ENCODE measurements at regions not wholly inside any gene's neighbourhood (a gene's known extent, or its start where the extent isn't known, plus 50 kb on each side); places are given as distances from the start of the nearest gene placed in this dataset.
A peak's percentile ranks its signal among the peaks of the same experiment; 100 is the strongest.
"Not testable (repeated sequence)": the region's sequence is repeated elsewhere in the genome, so short reads cannot be mapped to it uniquely, and the experiment has no call there.

DNA sequence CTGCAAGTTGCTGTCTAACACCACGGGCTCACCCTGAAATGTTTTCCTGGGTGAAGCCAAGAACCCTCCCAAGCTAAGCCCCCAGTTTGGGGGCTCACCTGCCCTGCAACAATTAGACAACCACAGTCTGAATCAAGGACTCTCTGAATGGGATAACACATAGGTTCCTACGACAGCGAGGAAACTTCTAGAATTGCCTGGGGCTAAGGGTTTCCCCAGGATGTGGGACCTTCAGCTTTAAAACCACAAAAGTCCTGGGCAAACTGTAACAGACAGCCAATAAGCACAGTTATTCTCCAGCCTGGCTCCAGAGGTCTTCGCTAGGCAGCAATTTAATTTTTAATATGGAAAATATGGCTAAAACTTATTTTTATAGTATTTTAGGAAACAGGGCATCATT, 162.6 kb downstream of the PRKX start:
- no peak for DNase-seq

DNA sequence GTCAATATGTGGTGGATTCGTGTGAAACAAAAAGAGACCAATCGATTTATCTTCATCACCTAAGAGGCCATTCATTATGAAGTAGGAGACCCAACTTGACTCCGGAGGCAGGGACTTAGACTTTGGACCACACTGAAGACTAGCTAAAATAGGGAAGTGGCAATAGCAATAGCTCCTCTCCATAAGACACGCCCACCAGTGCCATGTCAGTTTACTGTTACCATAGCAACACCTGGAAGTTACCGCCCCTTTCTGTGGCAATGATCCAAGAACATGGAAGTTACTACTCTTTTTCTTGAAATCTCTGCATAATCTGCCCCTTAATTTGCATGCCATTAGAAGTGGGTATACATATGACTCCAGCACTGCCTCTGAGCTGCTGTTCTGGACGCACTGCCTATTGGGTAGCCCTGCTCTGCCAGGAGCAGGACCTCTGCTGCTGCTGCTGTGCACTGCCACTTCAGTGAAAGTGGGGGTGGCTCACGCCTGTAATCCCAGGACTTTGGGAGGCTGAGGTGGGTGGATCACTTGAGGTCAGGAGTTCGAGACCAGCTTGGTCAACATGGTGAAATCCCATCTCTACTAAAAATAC, 163.2 kb downstream of the PRKX start:
- DNase-seq = no peak

DNA sequence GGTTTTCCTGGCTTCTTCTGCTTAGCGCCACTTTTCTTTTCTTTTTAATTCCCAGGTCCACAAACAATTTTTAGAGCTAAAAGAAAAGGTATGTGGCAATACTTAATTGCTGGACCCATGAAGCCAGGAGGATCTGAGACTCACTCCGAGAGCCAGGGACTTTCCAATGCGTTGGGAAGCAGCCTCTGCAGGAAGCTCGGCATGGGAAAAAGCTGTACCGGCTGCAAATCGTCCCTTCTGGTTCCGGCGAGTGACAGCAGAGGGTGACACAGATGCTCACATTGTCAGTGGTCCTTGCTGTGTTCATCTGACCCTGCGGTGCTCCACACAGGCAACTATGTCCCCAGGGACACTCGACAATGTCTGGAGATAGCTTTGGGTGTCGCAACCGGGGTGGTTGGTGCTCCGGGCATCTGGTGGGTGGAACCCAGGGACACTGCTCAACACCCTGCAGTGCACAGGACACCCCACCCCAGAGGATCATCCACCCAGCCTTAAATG, 164.0 kb downstream of the PRKX start:
- no peak for DNase-seq

DNA sequence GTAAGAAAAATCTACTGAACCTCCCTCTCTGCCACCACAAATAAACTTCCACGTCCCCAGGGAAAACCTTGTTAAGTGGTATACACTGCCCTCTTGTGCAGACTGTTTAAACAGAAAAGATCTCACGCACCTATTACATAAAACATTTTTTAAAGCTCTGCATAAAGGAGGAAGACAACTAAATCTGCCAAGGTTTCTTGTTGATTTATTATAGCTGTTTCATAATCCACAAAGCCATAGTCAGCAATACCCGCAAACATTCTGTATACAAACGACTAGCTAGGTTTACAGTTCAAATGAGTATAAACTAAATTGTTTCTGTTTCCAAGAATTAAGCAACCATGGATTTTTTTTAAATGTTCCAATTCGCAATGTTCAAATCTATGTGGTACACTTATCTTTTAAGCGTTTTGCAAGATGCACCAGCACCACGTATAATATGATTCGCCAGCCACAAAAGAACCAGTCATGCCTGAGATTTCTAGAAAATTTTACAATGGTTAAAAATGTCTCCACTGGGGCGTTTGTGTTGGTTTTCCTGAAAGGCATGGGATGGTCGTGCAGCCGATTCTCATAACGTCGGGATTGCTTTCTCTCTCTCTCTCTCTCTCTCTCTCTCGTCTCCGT, 164.6 kb downstream of the PRKX start:
- DNase-seq = peak in 1 of 2 experiments; percentile 0

DNA sequence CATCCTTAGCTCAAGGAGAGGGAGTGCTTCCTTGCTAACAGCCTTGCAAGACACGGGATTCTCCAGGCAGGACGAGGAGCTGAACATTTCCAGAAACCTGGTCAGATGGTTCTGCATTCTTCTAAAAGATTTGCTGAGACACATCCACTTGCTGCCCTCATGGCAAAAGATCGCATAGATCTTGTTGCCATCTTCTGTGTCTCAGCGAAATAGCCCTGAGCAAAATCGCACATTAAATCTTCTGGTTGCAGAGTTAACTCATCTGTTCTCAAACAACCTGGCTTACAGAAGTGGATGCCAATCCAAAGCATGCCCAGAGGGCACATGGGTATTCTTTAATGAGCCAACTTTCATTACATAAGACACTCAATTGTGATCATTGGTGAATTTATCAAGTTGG, 167.5 kb downstream of the PRKX start:
- no peak for DNase-seq

DNA sequence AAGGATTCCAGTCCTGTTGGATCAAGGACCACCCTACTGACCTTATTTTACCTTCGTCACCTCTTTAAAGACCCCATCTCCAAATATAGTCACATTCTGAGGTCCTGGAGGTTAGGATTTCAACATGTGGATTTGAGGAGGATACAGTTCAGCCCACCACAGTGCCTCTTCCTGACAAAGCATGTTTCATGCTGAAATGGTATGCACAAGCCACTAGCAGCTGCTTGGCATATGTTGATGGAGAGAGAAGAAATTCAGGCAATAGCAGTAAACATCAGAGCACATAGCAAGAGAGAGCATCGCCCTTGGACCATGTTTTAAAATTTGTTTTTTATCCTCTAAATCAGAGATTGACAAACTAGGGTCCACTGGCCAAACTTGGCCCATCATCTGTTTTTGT, 172.1 kb downstream of the PRKX start:
- DNase-seq = no peak

DNA sequence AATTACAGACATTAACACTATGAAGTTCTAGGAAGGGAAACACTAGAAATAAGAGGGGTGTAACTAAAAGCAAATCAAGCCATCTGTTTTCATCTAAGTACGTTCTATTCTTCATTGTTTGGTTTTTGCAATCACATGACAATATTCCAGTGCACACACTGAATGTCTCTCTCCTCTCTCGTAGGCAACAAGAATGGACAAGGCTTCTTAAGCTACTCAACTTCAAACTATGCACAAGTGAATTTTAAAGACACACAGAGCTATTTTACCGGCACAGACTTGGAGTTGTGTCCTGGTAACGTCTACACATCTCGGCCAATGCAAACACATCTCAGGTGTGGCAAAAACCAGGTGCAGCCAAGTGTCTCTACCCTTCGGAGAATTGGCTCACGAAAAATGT, 173.3 kb downstream of the PRKX start:
- DNase-seq = no peak

DNA sequence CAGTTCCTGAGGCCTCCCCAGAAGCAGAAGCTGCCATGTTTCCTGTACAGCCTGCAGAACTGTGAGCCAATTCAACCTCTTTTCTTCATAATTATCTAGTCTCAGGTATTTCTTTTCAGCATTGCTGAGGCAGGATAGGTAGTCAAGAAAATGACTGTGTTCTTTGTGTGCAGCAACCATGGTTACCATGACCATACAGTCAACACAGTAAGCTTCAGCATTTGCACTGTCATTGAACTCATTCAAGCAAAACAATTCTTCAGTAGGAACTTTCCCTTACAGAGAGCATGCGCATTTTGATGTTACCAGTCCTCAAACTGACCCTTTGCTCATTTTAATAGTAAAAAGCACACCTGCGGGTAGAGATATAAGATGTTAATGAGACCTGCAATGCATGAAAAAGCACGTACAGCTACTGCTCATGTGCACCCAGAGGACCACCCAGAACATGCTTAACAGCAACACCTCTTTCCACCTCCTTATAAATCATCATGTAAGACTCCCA, 180.8 kb downstream of the PRKX start:
- no peak for DNase-seq

DNA sequence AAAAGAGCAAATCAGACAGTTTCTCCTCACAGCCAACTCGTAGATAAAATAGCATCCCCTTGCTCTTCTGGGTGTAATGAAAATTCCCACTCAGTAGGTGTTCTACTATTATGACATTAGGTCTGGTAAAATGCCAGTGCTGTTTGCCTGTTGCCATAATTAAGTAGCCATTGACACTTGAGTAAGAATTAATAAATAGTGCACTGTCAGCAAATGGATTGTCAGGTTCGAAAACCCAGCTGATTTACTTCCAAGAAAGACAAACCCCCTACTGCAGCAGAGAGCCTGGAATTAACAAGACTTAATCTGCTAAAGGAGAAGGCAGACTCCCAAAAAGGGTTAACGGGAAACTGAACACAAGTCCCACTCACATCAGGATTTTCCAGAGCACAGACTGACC, 182.0 kb downstream of the PRKX start:
- not testable (repeated sequence) for DNase-seq

DNA sequence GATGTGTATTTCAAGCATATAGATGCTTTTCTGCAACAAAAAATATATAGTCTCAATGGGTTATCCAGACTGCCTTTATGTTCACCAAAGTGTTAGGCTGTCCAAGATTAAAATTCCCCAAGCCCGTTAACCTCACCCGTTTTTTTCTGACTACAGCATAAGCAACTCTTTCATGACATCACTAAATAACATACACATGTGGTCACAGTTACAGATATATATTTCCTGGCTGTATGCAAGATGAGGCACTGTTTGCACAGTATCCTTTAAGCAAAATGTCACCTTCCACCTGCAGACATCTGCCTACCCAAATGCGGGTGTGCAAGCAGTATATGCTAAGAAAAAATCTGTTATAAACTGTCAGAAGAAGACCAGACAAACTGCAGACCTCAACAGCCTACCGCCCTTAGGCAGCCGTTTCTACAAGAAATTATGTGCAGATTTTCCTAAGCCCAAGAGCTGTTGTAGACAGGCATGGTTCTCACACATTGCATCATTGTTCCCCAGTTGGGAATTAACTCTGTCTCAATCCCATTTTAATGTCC, 183.1 kb upstream of the MXRA5 start:
- DNase-seq = no peak

DNA sequence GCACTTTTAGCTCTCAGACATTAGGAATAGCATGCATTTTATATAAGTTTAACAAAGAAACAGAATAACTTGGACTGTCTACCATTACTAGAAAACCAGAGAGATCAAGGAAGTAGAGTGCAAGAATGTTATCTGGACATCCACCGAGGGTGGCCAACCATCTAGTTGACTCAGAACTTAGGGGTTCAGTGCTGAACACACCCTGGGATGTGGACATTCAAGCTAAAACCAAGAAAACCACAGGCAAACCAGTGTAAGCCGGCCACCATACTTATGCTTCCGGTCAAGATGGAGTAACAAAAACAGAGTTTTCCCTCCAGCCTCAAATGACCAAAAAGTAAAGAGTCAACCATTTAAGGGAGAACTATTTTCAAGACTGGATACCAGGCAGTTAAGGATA, 181.4 kb upstream of the MXRA5 start:
- DNase-seq = no peak

DNA sequence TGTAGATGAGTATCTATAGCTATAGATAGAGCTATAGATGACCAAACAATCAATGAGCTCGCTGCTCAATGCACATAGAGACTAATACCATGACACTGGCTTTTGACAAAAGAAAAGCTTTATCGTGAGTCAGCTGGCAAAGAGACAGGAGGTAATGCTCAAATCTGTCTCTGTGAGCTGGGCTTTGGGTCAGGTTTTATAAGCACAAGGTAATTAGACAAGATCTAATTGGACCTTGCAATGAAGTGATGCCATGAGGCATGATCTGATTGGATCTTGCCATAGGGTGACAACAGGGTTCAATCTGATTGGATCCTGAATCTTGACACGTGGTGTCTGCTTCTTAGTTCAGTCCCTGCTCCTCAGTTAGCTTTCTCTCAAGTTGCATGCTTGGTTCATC, 180.7 kb upstream of the MXRA5 start:
- DNase-seq = no peak

DNA sequence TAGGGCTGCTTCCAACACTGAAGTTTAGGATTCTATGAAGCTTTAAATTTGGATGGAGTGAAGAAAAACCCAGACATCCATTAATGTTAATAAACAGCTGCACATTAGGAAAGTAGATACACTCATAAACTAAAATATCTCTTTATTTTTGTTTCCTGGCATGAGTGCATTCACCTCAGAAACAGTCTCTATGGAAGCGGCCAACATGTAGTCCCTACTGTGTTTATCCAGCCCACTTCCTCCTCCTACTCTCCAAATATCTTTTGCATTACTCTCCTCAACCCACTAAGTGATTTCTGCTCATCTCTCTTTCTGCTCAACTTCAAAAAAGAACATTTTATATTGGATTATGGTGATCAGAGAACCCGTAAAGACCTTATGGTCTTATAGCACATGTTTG, 180.3 kb upstream of the MXRA5 start:
- no peak for DNase-seq

DNA sequence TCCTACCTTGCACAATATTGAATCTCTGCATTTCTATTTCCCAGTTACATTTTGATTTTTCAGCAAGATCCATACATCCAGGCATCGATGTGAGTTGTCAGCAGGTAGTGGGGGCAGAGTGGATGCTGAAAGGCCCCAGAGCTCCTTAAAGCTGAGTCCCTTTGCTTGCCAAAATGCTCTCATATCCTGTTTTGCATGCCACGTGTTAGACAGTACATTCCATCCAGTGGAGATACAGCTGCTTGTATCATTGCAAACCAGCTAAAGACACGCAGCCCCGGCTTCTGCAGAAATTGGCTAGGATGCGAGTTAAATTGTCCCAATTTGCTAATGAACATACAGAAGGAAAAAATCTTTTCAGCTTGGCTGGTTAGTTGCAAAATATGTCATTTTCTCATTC, 179.6 kb upstream of the MXRA5 start:
- no peak for DNase-seq

DNA sequence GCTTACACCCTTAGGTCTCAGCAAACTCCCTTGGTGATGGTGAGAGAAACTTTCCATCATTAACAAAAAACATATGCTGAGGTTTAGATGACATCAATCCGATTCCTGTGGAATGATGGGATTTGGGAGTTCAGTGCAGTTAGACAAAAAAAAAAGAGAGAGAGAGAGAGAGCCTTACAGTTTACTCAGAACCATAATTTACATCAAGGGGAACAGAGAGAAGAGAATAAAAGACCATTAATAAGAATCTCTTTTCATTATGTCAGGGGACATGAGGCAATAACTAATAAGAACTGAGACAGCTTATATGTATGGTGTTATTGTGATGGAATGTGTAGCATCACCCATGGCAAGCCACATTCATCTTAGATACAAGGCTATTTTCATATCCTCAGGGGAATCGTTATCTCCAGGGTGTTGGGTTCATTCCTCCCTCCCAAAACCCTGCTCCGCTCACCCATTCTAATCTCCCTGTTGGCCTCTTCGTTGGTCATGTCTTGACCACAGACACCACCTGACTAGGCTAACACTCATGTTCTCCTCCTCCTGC, 175.7 kb upstream of the MXRA5 start:
- no peak for DNase-seq

DNA sequence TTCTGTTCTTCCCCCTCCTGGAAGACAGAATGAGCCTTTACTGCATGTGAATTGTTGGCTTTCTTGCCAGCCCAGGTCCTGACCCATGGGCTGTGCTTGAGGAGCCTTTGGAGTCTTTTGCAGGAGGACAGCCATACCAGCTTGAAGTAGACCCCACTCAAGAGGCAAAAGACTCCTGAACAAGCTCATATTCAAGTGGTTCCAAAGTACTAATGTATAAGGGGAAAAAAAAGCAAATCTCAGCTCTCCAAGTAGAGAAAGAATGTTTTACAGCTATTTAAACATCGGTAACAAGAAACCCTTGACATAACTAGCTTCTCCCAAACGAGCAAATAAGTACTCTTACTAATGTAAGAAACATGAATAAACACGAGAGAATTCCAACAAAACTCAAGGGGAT, 174.9 kb upstream of the MXRA5 start:
- no peak for DNase-seq

DNA sequence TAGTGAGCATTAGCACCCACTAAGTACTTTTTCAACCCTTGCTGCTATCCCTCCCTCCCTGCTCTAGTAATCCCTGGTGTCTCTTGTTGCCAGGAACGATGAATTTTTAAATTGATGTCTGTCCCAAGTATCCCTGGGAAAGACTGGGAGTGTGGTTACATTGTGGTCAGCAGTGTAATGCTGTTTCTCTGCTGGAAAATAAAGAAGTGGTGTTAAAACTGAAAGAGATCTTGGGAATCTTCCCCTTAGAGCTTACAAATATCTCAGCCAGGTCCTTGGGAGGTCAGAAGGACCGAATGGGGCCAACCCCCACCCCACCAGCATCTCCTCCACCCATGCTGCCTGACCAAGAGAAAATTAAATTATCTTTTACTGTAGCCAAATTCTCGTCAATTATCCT, 174.5 kb upstream of the MXRA5 start:
- no peak for DNase-seq

DNA sequence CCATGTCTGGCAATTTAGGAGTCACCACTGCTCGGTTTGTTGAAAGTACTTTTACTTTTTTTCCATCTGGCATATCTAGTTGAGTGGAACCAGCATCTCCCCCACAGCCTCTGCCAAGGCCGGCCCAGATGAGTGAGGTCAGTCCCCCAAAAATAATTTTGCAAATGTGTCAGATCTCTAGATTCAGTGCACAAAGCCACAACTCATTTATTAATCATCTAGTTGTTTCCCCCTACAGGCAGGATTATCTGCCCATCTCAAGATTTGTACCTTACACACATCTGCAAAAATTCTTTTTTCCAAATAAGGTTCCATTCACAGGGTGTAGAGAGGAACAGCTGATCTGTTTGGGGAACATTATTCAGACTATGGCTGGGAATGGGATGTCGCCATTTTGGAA, 174.0 kb upstream of the MXRA5 start:
- no peak for DNase-seq

DNA sequence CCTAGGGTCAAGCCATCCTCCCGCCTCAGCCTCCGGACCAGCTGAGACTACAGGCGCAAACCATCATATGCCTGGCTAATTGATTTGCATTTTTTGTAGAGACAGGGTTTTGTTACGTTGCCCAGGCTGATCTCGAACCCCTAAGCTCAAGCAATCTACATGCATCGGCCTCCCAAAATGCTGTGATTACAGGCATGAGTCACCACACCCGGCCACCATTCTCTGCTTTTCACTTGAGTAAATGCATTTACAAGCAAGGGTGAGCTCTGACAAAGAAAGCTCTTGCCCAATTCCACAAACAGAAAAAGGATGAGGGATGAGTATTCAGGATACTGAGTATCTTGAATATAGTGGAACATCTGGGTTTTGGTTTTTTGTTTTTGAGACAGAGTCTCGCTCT, 172.9 kb upstream of the MXRA5 start:
- not testable (repeated sequence) for DNase-seq

DNA sequence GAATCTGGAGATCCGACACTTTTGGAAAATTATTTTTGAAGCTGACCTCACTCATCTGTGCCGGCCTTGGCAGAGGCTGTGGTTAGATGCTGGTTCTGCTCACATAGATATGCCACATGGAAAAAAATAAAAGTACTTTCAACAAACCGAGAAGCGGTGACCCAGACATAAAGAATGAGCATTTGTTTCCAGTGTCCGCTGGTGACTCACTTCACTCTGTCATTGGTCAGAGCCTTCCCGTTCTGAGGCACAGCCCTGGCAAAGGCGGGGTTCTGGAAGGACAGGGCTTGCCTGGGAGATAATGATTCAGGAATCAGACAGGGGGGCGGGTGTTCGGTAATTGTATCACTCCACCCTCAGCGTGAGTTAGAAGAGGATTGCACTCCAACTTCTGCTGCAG, 172.4 kb upstream of the MXRA5 start:
- no peak for DNase-seq

DNA sequence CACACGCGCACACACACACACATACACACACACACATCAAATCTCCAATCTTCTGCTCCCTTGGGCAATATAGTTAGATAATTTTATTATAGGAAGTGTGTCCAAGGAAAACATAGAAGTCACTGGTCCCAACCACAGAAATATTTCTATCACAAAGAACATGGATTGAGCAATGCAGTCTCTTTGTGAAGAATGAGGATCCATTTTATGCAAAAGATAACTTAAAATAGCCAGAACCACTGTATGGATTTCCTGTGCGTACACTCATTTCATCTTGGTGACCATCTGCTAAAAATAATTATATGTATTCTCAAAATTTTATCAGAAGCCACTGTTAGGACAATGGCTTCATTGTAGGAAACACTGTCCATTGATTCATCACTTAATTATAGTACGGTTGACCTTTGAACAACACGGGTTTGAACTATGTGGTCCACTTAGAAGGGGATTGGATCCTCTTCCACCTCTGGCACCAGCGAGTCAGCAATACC, 169.6 kb upstream of the MXRA5 start:
- no peak for DNase-seq

DNA sequence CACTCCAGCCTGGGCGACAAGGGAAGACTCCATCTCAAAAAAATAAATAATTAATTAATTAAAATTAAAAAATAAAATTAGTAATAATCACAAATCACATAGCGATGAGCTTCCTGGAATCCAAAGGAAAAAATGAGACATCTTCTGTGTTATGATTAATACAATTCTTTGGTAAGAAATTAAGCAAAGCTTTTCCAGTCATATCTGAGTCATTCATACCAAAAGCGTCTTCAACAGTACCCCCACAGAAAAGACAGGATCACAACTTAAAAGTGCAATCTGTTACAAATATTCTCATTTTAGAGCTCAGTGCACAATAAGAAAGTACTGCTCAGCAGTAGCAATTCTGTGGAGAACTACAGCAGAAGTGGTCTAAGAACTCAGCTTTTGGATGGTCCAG, 168.5 kb upstream of the MXRA5 start:
- DNase-seq = no peak

DNA sequence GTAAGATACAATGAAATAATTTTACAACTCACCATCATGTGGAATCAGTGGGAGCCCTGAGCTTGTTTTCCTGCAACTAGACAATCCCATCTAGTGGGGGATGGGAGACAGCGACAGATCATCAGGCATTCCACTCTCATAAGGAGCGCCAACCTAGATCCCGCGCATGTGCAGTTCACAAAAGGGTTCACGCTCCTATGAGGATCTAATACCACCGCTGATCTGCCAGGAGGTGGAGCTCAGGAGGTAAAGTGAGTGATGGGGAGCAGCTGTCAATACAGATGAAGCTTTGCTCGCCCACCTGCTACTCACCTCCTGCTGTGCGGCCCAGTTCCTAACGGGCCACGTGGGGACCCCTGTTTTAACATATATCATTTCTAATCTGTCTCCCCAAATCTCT, 165.7 kb upstream of the MXRA5 start:
- DNase-seq = not testable (repeated sequence)

DNA sequence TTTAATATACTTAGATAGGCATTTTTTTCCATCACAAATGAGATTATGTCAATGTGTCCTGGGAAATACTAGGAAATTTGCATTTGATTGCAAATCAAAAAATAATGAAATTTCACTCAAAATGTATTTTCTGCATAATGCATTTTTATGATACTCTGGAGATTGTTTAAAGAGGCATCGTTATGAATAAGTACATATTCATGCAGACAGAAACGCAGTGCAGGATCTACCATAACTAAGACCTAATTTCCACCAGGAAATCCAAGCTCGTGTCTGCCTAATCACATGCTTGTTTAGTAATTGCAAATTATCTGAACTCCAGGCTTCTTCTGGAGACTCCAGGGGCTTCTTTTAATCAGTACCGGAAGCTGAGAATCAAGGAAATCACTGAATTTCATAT, 163.5 kb upstream of the MXRA5 start:
- no peak for DNase-seq

All from SW 1271 (cell line).